AG04449 (cell line): ENCODE measurements at regions not wholly inside any gene's neighbourhood (a gene's known extent, or its start where the extent isn't known, plus 50 kb on each side); places are given as distances from the start of the nearest gene placed in this dataset.

Source experiments
- CTCF ChIA-PET: fragments of 350-600 bp; formaldehyde crosslinking; extraction: SDS; loops from one replicate; lab custom pipeline; 2021; ENCODE audit warnings: antibody characterized with exemption; lab: Yijun Ruan, JAX
- POLR2A ChIA-PET: fragments of 400-600, 350-600 bp; formaldehyde crosslinking; extraction: SDS; loops from one replicate; lab custom pipeline; 2020; ENCODE audit warnings: antibody characterized with exemption, inconsistent platforms; lab: Yijun Ruan, JAX
- DNase-seq: peaks from one replicate; pipeline ENCODE4 v3.0.0-alpha.2; 2010; ENCODE audit warnings: low read depth, low spot score
- H3K4me3 ChIP-seq: 2 replicates; pipeline ENCODE4 v1.5.1; 2011; ENCODE audit warnings: low read depth, mild to moderate bottlenecking, control low read depth, low read length
- CTCF ChIP-seq: IDR thresholded peaks from one replicate; pipeline ENCODE4 v1.5.1; 2011; ENCODE audit warnings: mild to moderate bottlenecking, moderate library complexity, low read length, control low read depth, inconsistent platforms; ENCODE audit not compliant: insufficient read depth; ENCODE audit errors: missing control alignments

- POLR2A ChIA-PET, result no interaction called here
- CTCF ChIA-PET, result no interaction called here
- no peak for TF ChIP-seq CTCF
- no peak for DNase-seq
- no peak overlapping the region for H3K4me3 ChIP-seq
These were observed 70.0 kb upstream of the SSBP2 start for GRCh38 chr5:81820863-81821262.

GRCh38 chr5:81820318-81820636, 69.4 kb upstream of the SSBP2 start:
- POLR2A ChIA-PET, result no interaction called here
- no peak for TF ChIP-seq CTCF
- no peak for DNase-seq
- no peak overlapping the region for H3K4me3 ChIP-seq
- CTCF ChIA-PET, result interaction anchor here (1.1 kb wide), 1 partner anchor 16 kb away, joined by 6 read pairs; no protein-coding TSS in a partner anchor

GRCh38 chr5:81819556-81820317, 68.8 kb upstream of the SSBP2 start:
- ChIA-PET POLR2A (no interaction called here), CTCF (interaction anchor here (1.1 kb wide), 1 partner anchor 17 kb away, joined by 6 read pairs; no protein-coding TSS in a partner anchor)
- no peak for TF ChIP-seq CTCF

GRCh38 chr5:81817980-81818379, 67.1 kb upstream of the SSBP2 start:
- no peak for DNase-seq
- ChIA-PET POLR2A (interaction anchor here (0.7 kb wide), 1 partner anchor 27 kb away, joined by 4 read pairs; no protein-coding TSS in a partner anchor), CTCF (interaction anchor here (1.2 kb wide), 1 partner anchor 21 kb away, joined by 5 read pairs; no protein-coding TSS in a partner anchor)

More at GRCh38 chr5:81819556-81820317, 68.8 kb upstream of the SSBP2 start:
- no peak overlapping the region for H3K4me3 ChIP-seq
- DNase-seq, result no peak

GRCh38 chr5:81817086-81817485, 66.2 kb upstream of the SSBP2 start:
- ChIA-PET POLR2A (no interaction called here), CTCF (interaction anchor here (1.0 to 1.5 kb wide), 2 partner anchors 9 to 20 kb away, joined by 3 to 4 read pairs; no protein-coding TSS in a partner anchor)
- no peak for DNase-seq
- no peak for TF ChIP-seq CTCF
- no peak overlapping the region for H3K4me3 ChIP-seq

More at GRCh38 chr5:81817980-81818379, 67.1 kb upstream of the SSBP2 start:
- no peak for TF ChIP-seq CTCF
- no peak overlapping the region for H3K4me3 ChIP-seq

GRCh38 chr5:81815321-81815720, 64.4 kb upstream of the SSBP2 start:
- TF ChIP-seq CTCF, result no peak
- ChIA-PET CTCF (no interaction called here), POLR2A (no interaction called here)

More at GRCh38 chr5:81815321-81815720, 64.4 kb upstream of the SSBP2 start:
- H3K4me3 ChIP-seq, result no peak overlapping the region
- DNase-seq, result no peak
